Chondrocyte (in vitro differentiated cells): ENCODE measurements at regions not wholly inside any gene's neighbourhood (a gene's known extent, or its start where the extent isn't known, plus 50 kb on each side); places are given as distances from the start of the nearest gene placed in this dataset.

Experiments used
- DNase-seq: peaks from one replicate; pipeline ENCODE4 v3.0.0; 2021; ENCODE audit warnings: mixed read lengths, low spot score
- H3K27ac Mint-ChIP-seq: one replicate; pipeline ENCODE4 v1.8.0; 2021; ENCODE audit warnings: mild to moderate bottlenecking, moderate library complexity, mixed read lengths; ENCODE audit not compliant: unreplicated experiment
- H3K27me3 Mint-ChIP-seq: 2 replicates; pipeline ENCODE4 v1.8.0; 2021; ENCODE audit warnings: low read depth, mixed read lengths
- H3K36me3 Mint-ChIP-seq: 2 replicates; pipeline ENCODE4 v1.8.0; 2021; ENCODE audit warnings: low read depth, mixed read lengths
- H3K4me1 Mint-ChIP-seq: 2 replicates; pipeline ENCODE4 v1.8.0; 2021; ENCODE audit warnings: low read depth, mild to moderate bottlenecking, mixed read lengths
- H3K4me3 Mint-ChIP-seq: one replicate; pipeline ENCODE4 v1.8.0; 2021; ENCODE audit warnings: mild to moderate bottlenecking, moderate library complexity, mixed read lengths; ENCODE audit not compliant: unreplicated experiment
- H3K9me3 Mint-ChIP-seq: 2 replicates; pipeline ENCODE4 v1.8.0; 2021; ENCODE audit warnings: low read depth, mixed read lengths
- TF ChIP-seq, protein P1 (sequence below): fragments of 200-600 bp; sonication (generic); IDR thresholded peaks from 2 replicates; pipeline ENCODE4 v1.5.0; 2021; ENCODE audit warnings: antibody characterized with exemption, mild to moderate bottlenecking, moderate library complexity

DNA sequence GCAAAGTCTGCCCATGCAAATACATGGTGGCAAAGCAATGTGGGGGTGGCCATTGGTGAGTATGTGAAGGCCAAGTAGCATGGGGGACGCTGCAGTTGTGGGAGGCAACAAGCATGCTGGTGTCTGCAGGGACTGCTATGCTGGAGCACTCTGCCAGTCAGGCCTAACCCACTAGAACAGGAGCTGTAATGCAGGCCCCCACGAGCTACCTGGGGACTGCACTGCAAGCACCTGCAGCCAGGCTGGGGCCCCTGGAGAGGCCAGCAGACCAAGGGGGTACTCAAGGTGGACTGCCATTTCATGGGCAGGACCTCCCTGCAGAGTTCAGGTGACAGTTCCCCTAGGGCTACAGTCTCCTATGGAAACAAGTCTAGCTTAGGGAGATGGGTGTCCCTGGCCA lies 183.8 kb upstream of the PDE4D start:
- TF ChIP-seq, protein P1, sequence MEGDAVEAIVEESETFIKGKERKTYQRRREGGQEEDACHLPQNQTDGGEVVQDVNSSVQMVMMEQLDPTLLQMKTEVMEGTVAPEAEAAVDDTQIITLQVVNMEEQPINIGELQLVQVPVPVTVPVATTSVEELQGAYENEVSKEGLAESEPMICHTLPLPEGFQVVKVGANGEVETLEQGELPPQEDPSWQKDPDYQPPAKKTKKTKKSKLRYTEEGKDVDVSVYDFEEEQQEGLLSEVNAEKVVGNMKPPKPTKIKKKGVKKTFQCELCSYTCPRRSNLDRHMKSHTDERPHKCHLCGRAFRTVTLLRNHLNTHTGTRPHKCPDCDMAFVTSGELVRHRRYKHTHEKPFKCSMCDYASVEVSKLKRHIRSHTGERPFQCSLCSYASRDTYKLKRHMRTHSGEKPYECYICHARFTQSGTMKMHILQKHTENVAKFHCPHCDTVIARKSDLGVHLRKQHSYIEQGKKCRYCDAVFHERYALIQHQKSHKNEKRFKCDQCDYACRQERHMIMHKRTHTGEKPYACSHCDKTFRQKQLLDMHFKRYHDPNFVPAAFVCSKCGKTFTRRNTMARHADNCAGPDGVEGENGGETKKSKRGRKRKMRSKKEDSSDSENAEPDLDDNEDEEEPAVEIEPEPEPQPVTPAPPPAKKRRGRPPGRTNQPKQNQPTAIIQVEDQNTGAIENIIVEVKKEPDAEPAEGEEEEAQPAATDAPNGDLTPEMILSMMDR = no peak
- Mint-ChIP-seq H3K27ac (no peak overlapping the region), H3K9me3 (peaks cover 55% of the 10 kb centered on the region), H3K36me3 (peaks cover 12% of the 10 kb centered on the region), H3K4me3 (no peak overlapping the region), H3K27me3 (peaks cover 1% of the 10 kb centered on the region), H3K4me1 (no peaks in the 10 kb centered on the region)
- peak; percentile 70 for DNase-seq

DNA sequence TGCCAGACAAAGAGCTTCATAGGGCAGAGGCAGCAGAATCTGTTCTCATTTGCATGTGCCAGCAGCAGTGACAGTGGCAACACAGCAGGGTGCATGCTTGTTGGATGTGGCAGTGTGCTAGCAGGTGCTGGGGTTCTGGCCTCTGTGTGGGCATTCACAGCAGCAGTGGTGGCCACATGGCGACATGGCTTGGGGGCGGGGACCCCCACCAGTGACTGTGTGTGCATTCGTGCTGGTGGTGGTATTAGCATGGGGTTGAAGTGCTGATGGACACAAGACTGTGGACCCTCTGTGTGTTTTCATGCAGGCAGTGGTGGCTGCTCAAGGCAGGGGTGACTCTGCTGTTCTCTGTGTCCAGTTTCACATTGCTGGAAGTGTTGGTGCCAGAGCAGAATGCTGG lies 183.2 kb upstream of the PDE4D start:
- TF ChIP-seq, protein P1 = no peak
- Mint-ChIP-seq H3K9me3 (peaks cover 53% of the 10 kb centered on the region), H3K36me3 (peaks cover 12% of the 10 kb centered on the region), H3K27me3 (peaks cover 1% of the 10 kb centered on the region), H3K4me1 (no peaks in the 10 kb centered on the region), H3K27ac (no peak overlapping the region), H3K4me3 (no peak overlapping the region)
- peak; percentile 57 for DNase-seq

DNA sequence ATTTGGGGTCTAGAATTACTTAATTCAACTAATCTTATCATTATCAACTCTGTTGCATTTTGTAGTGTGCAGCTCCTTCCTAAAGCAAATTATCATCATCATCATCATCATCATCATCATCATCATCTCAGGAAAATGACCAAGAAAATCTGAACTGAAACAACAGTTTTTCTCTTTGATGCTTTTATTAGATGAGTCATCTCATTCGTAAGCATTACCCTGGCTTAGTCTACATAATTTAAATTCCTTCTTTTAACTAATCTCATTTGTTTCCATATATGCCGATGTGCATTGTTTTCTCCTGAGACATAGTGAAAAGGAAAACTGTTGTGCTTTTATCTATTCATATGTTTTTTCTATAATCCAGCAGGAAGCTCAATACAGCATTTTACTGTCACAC lies 173.0 kb upstream of the PDE4D start:
- no peak for DNase-seq
- H3K36me3 Mint-ChIP-seq = no peaks in the 10 kb centered on the region
- H3K4me1 Mint-ChIP-seq = no peaks in the 10 kb centered on the region
- no peak overlapping the region for H3K27ac Mint-ChIP-seq
- TF ChIP-seq, protein P1 = no peak
- H3K4me3 Mint-ChIP-seq = no peak overlapping the region
- H3K27me3 Mint-ChIP-seq = no peaks in the 10 kb centered on the region
- peaks cover 13% of the 10 kb centered on the region for H3K9me3 Mint-ChIP-seq

DNA sequence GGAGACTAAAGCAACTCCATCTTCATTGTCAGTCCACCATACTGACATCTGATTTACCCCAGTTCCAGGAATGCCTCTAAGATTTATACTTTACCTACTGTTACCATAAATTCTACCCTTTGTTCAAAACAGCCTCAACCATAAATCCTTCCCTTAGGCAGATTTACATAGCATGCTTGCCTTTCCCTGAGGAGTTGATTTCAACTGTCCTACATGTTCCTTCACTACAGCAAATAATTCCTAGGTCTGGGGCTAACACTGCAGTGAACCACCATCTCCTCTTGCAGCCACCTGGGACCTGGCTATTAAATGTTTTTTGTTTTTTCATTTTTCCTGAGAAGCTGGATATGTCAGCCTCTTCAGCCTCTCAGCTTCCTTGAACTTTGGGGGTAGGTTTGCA lies 166.9 kb upstream of the PDE4D start:
- Mint-ChIP-seq H3K4me3 (no peak overlapping the region), H3K4me1 (no peaks in the 10 kb centered on the region), H3K36me3 (no peaks in the 10 kb centered on the region), H3K9me3 (no peaks in the 10 kb centered on the region), H3K27me3 (peaks cover 11% of the 10 kb centered on the region), H3K27ac (no peak overlapping the region)
- TF ChIP-seq, protein P1 = no peak
- DNase-seq = no peak

DNA sequence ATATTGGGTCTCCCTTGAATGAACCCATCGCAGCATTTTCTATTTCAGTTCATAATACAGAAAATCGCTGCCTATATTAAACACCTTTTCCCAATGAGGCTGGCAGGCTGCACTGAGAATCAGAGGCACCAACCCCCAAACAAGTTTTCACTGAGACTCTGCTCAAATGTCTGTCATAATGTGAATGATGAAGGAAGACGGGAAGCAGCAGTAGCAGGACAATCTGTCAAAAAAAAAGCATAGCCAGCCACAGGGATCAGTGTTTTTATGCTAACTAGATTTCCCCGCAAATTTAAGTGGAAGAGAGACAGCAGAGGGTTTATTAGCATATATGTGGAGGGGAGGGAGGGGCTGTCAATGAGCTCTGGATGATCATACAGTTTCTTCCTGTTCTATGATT lies 162.7 kb upstream of the PDE4D start:
- Mint-ChIP-seq H3K9me3 (peaks cover 17% of the 10 kb centered on the region), H3K4me1 (no peaks in the 10 kb centered on the region), H3K27ac (no peak overlapping the region), H3K27me3 (peaks cover 10% of the 10 kb centered on the region), H3K36me3 (peaks cover 7% of the 10 kb centered on the region), H3K4me3 (no peak overlapping the region)
- TF ChIP-seq, protein P1 = no peak
- DNase-seq = no peak
